ENCODE measurements at regions not wholly inside any gene's neighbourhood (a gene's known extent, or its start where the extent isn't known, plus 50 kb on each side); places are given as distances from the start of the nearest gene placed in this dataset.

DNA sequence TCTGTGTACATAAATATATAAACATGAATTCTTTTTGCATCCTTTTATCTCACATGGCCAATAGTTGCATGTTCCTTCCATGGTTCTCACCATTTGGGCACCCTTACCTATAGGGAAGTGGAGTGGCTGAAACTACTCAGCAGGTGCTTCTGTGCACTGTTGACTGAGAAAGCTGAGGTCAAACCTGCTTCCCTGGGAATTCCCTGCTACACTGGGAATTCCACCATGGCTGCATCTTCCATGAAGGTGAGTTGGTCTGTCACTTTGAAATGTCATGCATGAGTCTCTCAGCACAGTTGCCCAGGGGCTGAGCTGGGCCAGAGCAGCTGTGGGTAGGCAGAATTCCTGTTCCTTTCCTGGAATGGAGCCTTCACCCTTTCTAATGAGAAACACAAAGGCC, 193.8 kb upstream of the PRSS16 start:
- TF ChIP-seq, protein P1, sequence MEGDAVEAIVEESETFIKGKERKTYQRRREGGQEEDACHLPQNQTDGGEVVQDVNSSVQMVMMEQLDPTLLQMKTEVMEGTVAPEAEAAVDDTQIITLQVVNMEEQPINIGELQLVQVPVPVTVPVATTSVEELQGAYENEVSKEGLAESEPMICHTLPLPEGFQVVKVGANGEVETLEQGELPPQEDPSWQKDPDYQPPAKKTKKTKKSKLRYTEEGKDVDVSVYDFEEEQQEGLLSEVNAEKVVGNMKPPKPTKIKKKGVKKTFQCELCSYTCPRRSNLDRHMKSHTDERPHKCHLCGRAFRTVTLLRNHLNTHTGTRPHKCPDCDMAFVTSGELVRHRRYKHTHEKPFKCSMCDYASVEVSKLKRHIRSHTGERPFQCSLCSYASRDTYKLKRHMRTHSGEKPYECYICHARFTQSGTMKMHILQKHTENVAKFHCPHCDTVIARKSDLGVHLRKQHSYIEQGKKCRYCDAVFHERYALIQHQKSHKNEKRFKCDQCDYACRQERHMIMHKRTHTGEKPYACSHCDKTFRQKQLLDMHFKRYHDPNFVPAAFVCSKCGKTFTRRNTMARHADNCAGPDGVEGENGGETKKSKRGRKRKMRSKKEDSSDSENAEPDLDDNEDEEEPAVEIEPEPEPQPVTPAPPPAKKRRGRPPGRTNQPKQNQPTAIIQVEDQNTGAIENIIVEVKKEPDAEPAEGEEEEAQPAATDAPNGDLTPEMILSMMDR (IDR thresholded peaks at IDR 0.05), result no peak
- no peak for TF ChIP-seq POLR2A (IDR thresholded peaks at IDR 0.05)

Data from uterus (tissue), 2 donors.